ENCODE measurements at regions not wholly inside any gene's neighbourhood (a gene's known extent, or its start where the extent isn't known, plus 50 kb on each side); places are given as distances from the start of the nearest gene placed in this dataset.
"Not testable (repeated sequence)": the region's sequence is repeated elsewhere in the genome, so short reads cannot be mapped to it uniquely, and the experiment has no call there.

DNA sequence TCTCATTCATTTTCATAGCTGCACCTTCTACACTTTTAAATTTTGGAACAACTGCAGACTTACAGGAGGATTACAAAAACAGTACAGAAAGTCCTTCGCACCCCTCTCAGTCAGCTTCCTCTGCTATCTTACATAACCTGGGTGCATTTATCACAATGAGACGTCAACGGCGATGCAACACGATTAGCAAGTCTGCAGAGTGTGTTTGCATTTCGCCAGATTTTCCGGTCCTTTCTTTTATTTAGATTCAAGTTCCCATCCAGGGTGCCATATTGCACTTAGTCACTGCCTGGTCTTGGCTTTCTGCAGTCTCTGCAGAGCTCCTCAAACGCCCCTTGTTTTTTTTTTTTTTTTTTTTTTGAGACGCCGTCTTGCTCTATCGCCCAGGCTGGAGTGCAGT, 85.9 kb downstream of the ASMT start:
- TF ChIP-seq SPI1 (IDR thresholded peaks at IDR 0.05; ENCODE audit: low read depth, low read length) (no peak), POLR2AphosphoS5 (IDR thresholded peaks at IDR 0.05; ENCODE audit: low read depth, low read length) (no peak), PAX5 (IDR thresholded peaks at IDR 0.05; ENCODE audit: insufficient read depth, low read length, severe bottlenecking) (no peak), POLR2A (IDR thresholded peaks at IDR 0.05; ENCODE audit: low read depth, low read length) (no peak), POU2F2 (IDR thresholded peaks at IDR 0.05; ENCODE audit: low read depth, low read length) (no peak), TAF1 (IDR thresholded peaks at IDR 0.05; ENCODE audit: low read depth, low read length) (no peak)
- no peak for DNase-seq (ENCODE audit: insufficient read length, low spot score)
- FAIRE-seq, result no peak

DNA sequence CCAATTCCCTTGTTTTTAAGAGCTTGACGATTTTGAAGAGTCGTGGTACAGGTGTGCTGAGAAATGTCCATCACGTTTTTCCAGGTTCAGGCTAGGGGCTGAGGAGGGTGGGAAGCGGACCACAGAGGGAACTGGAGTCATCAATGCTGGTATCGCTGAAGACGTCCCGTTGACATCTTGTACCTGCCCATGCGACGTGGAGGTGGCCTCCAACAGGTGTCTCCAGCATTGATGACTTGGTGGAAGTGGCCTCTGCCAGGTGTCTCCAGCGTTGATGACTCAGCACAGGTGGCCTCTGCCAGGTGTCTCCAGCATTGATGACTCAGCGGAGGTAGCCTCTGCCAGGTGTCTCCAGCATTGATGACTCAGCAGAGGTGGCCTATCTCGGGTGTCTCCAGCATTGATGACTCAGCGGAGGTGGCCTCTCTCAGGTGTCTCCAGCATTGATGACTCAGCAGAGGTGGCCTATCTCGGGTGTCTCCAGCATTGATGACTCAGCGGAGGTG, 86.6 kb downstream of the ASMT start:
- not testable (repeated sequence) for DNase-seq (ENCODE audit: insufficient read length, low spot score); FAIRE-seq

DNA sequence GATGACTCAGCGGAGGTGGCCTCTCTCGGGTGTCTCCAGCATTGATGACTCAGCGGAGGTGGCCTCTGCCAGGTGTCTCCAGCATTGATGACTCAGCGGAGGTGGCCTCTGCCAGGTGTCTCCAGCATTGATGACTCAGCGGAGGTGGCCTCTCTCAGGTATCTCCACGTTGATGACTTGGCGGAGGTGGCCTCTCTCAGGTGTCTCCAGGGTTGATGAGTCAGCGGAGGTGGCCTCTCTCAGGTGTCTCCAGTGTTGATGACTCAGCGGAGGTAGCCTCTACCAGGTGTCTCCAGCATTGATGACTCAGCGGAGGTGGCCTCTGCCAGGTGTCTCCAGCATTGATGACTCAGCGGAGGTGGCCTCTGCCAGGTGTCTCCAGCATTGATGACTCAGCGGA, 87.3 kb downstream of the ASMT start:
- FAIRE-seq; DNase-seq (ENCODE audit: insufficient read length, low spot score): not testable (repeated sequence)

DNA sequence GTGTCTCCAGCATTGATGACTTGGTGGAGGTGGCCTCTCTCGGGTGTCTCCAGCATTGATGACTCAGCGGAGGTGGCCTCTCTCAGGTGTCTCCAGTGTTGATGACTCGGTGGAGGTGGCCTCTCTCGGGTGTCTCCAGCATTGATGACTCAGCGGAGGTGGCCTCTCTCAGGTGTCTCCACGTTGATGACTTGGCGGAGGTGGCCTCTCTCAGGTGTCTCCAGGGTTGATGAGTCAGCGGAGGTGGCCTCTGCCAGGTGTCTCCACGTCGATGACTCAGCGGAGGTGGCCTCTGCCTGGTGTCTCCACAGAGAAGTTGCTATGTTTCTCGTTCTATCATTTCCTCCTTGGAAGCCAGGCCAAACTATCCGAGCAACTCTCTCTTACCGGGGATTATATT, 87.7 kb downstream of the ASMT start:
- DNase-seq (ENCODE audit: insufficient read length, low spot score); FAIRE-seq: not testable (repeated sequence)

DNA sequence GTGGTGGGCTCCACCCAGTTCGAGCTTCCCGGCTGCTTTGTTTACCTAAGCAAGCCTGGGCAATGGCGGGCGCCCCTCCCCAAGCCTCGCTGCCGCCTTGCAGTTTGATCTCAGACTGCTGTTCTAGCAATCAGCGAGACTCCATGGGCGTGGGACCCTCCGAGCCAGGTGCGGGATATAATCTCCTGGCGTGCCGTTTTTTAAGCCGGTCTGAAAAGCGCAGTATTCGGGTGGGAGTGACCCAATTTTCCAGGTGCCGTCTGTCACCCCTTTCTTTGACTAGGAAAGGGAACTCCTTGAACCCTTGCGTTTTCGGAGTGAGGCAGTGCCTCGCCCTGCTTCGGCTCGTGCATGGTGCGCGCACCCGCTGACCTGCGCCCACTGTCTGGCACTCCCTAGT, 94.4 kb downstream of the ASMT start:
- not testable (repeated sequence) for DNase-seq (ENCODE audit: insufficient read length, low spot score); FAIRE-seq

DNA sequence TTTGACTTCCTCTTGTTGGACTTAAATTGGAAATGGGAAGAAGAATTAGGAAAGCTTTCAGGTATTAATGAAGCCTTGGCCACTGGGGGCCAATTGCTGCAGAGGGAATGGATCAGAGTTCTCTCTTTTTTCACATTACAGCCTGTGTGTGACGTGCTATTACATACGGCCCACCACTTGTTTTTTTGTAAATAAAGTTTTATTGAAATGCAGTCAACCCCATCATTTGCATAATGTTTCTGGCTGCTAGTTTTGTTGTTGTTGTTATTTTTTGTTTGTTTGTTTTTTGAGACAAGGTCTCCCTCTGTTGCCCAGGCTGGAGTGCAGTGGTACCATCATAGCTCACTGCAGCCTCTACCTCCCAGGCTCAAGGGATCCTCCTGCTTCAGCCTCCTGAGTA, 98.4 kb downstream of the ASMT start:
- TF ChIP-seq TAF1 (IDR thresholded peaks at IDR 0.05; ENCODE audit: low read depth, low read length) (no peak), POLR2AphosphoS5 (IDR thresholded peaks at IDR 0.05; ENCODE audit: low read depth, low read length) (no peak), POU2F2 (IDR thresholded peaks at IDR 0.05; ENCODE audit: low read depth, low read length) (no peak), POLR2A (IDR thresholded peaks at IDR 0.05; ENCODE audit: low read depth, low read length) (no peak), PAX5 (IDR thresholded peaks at IDR 0.05; ENCODE audit: insufficient read depth, low read length, severe bottlenecking) (no peak), SPI1 (IDR thresholded peaks at IDR 0.05; ENCODE audit: low read depth, low read length) (no peak)
- FAIRE-seq (no peak), DNase-seq (ENCODE audit: insufficient read length, low spot score) (no peak)

DNA sequence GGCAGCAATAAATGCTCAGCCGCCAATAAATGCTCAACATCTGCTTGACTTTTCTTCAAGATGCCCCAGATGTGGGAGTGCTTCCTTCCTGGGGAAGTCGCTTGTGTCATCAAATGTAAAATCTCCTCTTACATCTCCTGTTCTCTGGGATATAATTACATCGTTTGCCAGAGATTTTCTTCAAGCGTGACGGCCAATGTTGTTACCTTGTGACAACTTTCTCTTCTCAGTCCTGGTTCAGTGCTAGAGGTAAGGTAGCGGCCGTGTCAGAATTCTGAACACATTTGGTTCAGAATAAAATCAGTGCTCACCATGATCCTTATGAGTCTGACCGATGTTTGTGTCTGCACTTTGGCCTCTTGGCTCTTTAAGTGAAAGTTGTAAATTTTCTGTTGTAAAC, 102.5 kb downstream of the ASMT start:
- FAIRE-seq (no peak), DNase-seq (ENCODE audit: insufficient read length, low spot score) (no peak)
- TF ChIP-seq PAX5 (IDR thresholded peaks at IDR 0.05; ENCODE audit: insufficient read depth, low read length, severe bottlenecking) (no peak), TAF1 (IDR thresholded peaks at IDR 0.05; ENCODE audit: low read depth, low read length) (no peak), SPI1 (IDR thresholded peaks at IDR 0.05; ENCODE audit: low read depth, low read length) (no peak), POU2F2 (IDR thresholded peaks at IDR 0.05; ENCODE audit: low read depth, low read length) (no peak), POLR2A (IDR thresholded peaks at IDR 0.05; ENCODE audit: low read depth, low read length) (no peak), POLR2AphosphoS5 (IDR thresholded peaks at IDR 0.05; ENCODE audit: low read depth, low read length) (no peak)

DNA sequence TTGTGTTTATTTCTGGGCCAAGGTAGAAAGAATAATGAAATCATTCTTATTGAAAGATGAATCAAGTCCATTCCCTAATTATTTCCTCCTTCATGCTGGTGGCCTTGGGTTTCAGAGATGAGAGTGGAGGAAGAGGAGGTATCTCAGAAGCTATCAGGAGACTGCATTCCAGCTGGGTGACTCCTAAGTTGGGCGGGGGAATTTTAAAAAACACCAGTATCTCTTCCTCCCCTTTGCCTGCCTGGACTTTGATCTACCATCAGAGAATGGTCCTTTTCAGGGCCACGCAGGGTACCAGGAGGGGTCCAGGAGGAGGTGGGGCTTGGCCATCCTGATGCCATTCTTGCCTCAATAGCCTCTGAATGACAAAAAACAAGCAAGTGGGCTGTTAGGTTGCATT, 104.4 kb downstream of the ASMT start:
- FAIRE-seq (no peak), DNase-seq (ENCODE audit: insufficient read length, low spot score) (no peak)
- TF ChIP-seq POU2F2 (IDR thresholded peaks at IDR 0.05; ENCODE audit: low read depth, low read length), result no peak
- no peak for TF ChIP-seq POLR2AphosphoS5 (IDR thresholded peaks at IDR 0.05; ENCODE audit: low read depth, low read length)
- TF ChIP-seq POLR2A (IDR thresholded peaks at IDR 0.05; ENCODE audit: low read depth, low read length), result no peak
- TF ChIP-seq SPI1 (IDR thresholded peaks at IDR 0.05; ENCODE audit: low read depth, low read length), result no peak
- TF ChIP-seq PAX5 (IDR thresholded peaks at IDR 0.05; ENCODE audit: insufficient read depth, low read length, severe bottlenecking), result no peak
- TF ChIP-seq TAF1 (IDR thresholded peaks at IDR 0.05; ENCODE audit: low read depth, low read length), result no peak

DNA sequence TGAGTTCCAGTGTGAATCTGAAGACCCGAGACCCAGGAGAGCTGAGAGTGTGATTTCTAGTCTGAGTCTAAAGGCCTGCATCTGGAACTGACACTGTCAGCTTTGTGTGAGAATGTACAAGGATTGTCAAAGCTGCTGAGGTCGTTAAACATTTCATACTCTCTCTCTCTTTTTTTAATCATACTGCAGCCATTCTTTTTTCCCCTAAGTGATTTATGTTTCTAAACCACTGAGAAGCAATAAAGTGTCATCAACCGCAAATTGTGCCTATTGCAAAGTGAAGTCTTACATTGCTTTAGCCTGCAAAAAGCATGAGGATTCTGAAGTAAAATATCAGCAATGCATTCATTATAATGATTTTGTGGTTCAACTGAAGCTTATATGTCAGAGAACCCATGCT, 106.0 kb downstream of the ASMT start:
- FAIRE-seq (no peak), DNase-seq (ENCODE audit: insufficient read length, low spot score) (no peak)
- TF ChIP-seq TAF1 (IDR thresholded peaks at IDR 0.05; ENCODE audit: low read depth, low read length) (no peak), POLR2AphosphoS5 (IDR thresholded peaks at IDR 0.05; ENCODE audit: low read depth, low read length) (no peak), POLR2A (IDR thresholded peaks at IDR 0.05; ENCODE audit: low read depth, low read length) (no peak), PAX5 (IDR thresholded peaks at IDR 0.05; ENCODE audit: insufficient read depth, low read length, severe bottlenecking) (no peak), SPI1 (IDR thresholded peaks at IDR 0.05; ENCODE audit: low read depth, low read length) (no peak)

DNA sequence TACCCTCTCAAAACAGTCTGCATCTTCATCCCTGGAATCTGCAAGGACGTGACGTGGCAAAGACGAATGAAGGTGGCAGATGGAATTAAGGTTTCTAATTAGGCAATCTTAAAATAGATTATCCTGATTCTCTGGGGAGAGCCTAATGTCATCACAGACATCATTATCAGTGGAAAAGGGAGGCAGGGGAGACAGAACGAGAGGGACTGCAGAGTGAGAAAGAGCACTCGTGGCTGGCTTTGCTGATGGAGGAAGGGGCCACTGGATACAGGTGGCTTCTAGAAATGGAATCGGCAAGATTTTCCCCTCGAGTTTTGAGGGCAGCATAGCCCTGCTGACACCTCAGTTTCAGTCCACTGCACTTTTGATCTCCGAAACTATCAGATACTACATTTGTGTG, 110.6 kb downstream of the ASMT start:
- DNase-seq (ENCODE audit: insufficient read length, low spot score) (no peak), FAIRE-seq (no peak)

DNA sequence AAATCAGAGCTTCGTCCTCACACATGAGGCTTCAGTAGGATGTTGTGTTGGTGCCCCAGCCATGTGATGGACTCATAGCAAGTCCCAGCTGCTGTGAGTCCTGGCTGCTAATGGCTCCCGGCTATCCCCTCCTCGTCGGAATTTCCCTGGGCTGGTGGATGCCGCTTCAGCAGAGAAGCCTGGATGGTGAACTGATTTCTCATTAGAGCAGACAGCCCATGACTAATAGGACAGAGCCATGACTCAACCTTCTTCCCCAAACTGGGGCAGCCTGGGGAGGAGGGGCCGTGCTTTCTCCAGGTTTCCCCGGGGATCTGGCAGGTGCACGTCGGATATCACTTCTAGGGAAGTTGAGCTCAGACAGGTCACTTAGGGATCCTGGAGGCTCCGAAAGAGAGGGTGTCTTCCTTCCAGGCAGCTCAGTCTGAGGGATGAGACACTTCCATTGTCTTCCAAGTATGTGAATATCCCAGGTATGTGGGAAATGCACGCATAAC, 112.7 kb downstream of the ASMT start:
- DNase-seq (ENCODE audit: insufficient read length, low spot score) (no peak), FAIRE-seq (no peak)
- no peak for TF ChIP-seq PAX5 (IDR thresholded peaks at IDR 0.05; ENCODE audit: insufficient read depth, low read length, severe bottlenecking)
- no peak for TF ChIP-seq POLR2AphosphoS5 (IDR thresholded peaks at IDR 0.05; ENCODE audit: low read depth, low read length)
- TF ChIP-seq POLR2A (IDR thresholded peaks at IDR 0.05; ENCODE audit: low read depth, low read length), result no peak
- no peak for TF ChIP-seq POU2F2 (IDR thresholded peaks at IDR 0.05; ENCODE audit: low read depth, low read length)
- no peak for TF ChIP-seq TAF1 (IDR thresholded peaks at IDR 0.05; ENCODE audit: low read depth, low read length)
- no peak for TF ChIP-seq SPI1 (IDR thresholded peaks at IDR 0.05; ENCODE audit: low read depth, low read length)

More for the DNA sequence above, 110.6 kb downstream of the ASMT start:
- TF ChIP-seq POU2F2 (IDR thresholded peaks at IDR 0.05; ENCODE audit: low read depth, low read length) (no peak), TAF1 (IDR thresholded peaks at IDR 0.05; ENCODE audit: low read depth, low read length) (no peak), POLR2A (IDR thresholded peaks at IDR 0.05; ENCODE audit: low read depth, low read length) (no peak), POLR2AphosphoS5 (IDR thresholded peaks at IDR 0.05; ENCODE audit: low read depth, low read length) (no peak), PAX5 (IDR thresholded peaks at IDR 0.05; ENCODE audit: insufficient read depth, low read length, severe bottlenecking) (no peak), SPI1 (IDR thresholded peaks at IDR 0.05; ENCODE audit: low read depth, low read length) (no peak)

Measured in GM12891 (cell line).